ENCODE measurements at regions not wholly inside any gene's neighbourhood (a gene's known extent, or its start where the extent isn't known, plus 50 kb on each side); places are given as distances from the start of the nearest gene placed in this dataset.

- TF ChIP-seq POLR2AphosphoS5 (IDR thresholded peaks at IDR 0.05), result peak; percentile 70
- TF ChIP-seq CTCF (IDR thresholded peaks at IDR 0.05), result peak in 2 of 6 experiments; percentile 18 to 25
These were observed 62.7 kb upstream of the KLF13 start for GRCh38 chr15:31263751-31264558.

All from upper lobe of left lung (tissue), 4 donors.